ENCODE measurements at regions not wholly inside any gene's neighbourhood (a gene's known extent, or its start where the extent isn't known, plus 50 kb on each side); places are given as distances from the start of the nearest gene placed in this dataset.

- Histone ChIP-seq H3K27me3 (ENCODE audit: low read depth, low read length) (peaks cover 13% of the 10 kb centered on the region), H3K27ac (ENCODE audit: low read length) (no peak overlapping the region)
Measured at GRCh38 chr14:99118946-99119345, 153.1 kb downstream of the BCL11B start.

More at GRCh38 chr14:99118946-99119345, 153.1 kb downstream of the BCL11B start:
- no peak overlapping the region for H3K4me3 ChIP-seq (ENCODE audit: low read depth in 1 of 2, low read length in 2 of 2)
- no peaks in the 10 kb centered on the region for H3K4me1 ChIP-seq (ENCODE audit: control insufficient read depth in 1 of 2, insufficient read depth in 2 of 2, low read length in 2 of 2)
- H3K36me3 ChIP-seq (ENCODE audit: control insufficient read depth in 1 of 2, insufficient read depth in 2 of 2, low read length in 2 of 2): no peaks in the 10 kb centered on the region
- H3K9me3 ChIP-seq (ENCODE audit: control insufficient read depth in 1 of 2, low read length in 2 of 2): no peaks in the 10 kb centered on the region

All from muscle layer of duodenum (tissue), 2 donors.